ENCODE measurements at regions not wholly inside any gene's neighbourhood (a gene's known extent, or its start where the extent isn't known, plus 50 kb on each side); places are given as distances from the start of the nearest gene placed in this dataset.

- no peak for TF ChIP-seq CTCF (IDR thresholded peaks at IDR 0.05)
- TF ChIP-seq POLR2A (IDR thresholded peaks at IDR 0.05), result no peak
- peak in 1 of 3 donors; percentile 29 for TF ChIP-seq POLR2AphosphoS5 (IDR thresholded peaks at IDR 0.05)
These were observed 57.5 kb upstream of the IFFO2 start for GRCh38 chr1:19013826-19014548.
